ENCODE measurements at regions not wholly inside any gene's neighbourhood (a gene's known extent, or its start where the extent isn't known, plus 50 kb on each side); places are given as distances from the start of the nearest gene placed in this dataset.

DNA sequence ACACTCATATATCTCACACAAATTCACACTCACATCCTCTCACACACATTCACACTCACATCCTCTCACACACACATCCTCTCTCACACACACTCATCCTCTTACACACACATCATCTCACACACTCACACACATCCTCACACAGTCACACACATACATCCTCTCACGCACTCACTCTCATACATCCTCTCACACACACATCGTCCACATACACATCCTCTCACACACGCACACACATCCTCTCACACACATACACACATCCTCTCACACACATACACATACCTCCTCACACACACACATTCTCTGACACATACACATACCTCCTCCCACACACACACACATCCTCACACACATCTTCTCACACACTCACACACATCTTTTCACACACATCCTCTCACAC, 129.1 kb upstream of the SLC30A5 start:
- Histone ChIP-seq H3K4me1 (ENCODE audit: insufficient read depth, low read length) (no peaks in the 10 kb centered on the region), H3K9me3 (ENCODE audit: control insufficient read depth in 1 of 2, low read length in 2 of 2) (no peaks in the 10 kb centered on the region), H3K4me3 (ENCODE audit: low read length in 2 of 2) (no peak overlapping the region), H3K36me3 (ENCODE audit: insufficient read depth, low read length) (no peaks in the 10 kb centered on the region), H3K27me3 (ENCODE audit: insufficient read depth, low read length) (no peaks in the 10 kb centered on the region), H3K27ac (ENCODE audit: low read depth, low read length) (no peak overlapping the region)
- no peak overlapping the region for H3K4me3 Mint-ChIP-seq
- H3K27me3 Mint-ChIP-seq: peaks cover 0 to 8% of the 10 kb centered on the region in 2 donors
- ChIA-PET CTCF (ENCODE audit: partially characterized antibody) (no interaction called here), POLR2A (ENCODE audit: partially characterized antibody) (no interaction called here)
- H3K36me3 Mint-ChIP-seq: no peaks in the 10 kb centered on the region
- intact Hi-C loops (cut with micrococcal nuclease): no loop called here
- no peak for DNase-seq
- no peaks in the 10 kb centered on the region for H3K9me3 Mint-ChIP-seq
- peaks cover 0 to 4% (median 0%) of the 10 kb centered on the region in 4 donors for H3K4me1 Mint-ChIP-seq
- H3K27ac Mint-ChIP-seq: no peak overlapping the region

DNA sequence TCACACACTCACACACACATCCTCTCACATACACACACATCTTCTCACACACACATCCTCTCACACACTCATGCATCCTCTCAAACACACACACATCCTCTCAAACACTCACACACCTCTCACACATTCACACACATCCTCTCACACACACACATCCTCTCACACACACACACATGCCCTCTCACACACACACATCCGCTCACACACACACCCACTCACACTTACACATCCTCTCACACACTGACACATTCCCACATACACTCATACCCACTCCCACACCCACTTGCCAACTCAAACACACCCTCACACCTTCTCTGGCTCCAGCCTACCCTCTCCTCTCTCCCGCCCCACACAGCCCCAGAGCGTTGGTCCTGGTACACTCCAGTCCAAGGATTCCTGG, 127.9 kb upstream of the SLC30A5 start:
- no peaks in the 10 kb centered on the region for H3K4me1 ChIP-seq (ENCODE audit: insufficient read depth, low read length)
- POLR2A ChIA-PET (ENCODE audit: partially characterized antibody): no interaction called here
- DNase-seq: no peak
- H3K36me3 ChIP-seq (ENCODE audit: insufficient read depth, low read length): no peaks in the 10 kb centered on the region
- intact Hi-C loops (cut with micrococcal nuclease): no loop called here
- peaks cover 0 to 4% (median 0%) of the 10 kb centered on the region in 4 donors for H3K4me1 Mint-ChIP-seq
- H3K9me3 ChIP-seq (ENCODE audit: control insufficient read depth in 1 of 2, low read length in 2 of 2): no peaks in the 10 kb centered on the region
- no peaks in the 10 kb centered on the region for H3K27me3 ChIP-seq (ENCODE audit: insufficient read depth, low read length)
- H3K9me3 Mint-ChIP-seq: no peaks in the 10 kb centered on the region
- H3K4me3 Mint-ChIP-seq: no peak overlapping the region
- H3K27ac ChIP-seq (ENCODE audit: low read depth, low read length): no peak overlapping the region
- no peaks in the 10 kb centered on the region for H3K36me3 Mint-ChIP-seq
- CTCF ChIA-PET (ENCODE audit: partially characterized antibody): no interaction called here
- no peak overlapping the region for H3K4me3 ChIP-seq (ENCODE audit: low read length in 2 of 2)
- H3K27ac Mint-ChIP-seq: no peak overlapping the region
- peaks cover 6 to 15% of the 10 kb centered on the region in 2 donors for H3K27me3 Mint-ChIP-seq

DNA sequence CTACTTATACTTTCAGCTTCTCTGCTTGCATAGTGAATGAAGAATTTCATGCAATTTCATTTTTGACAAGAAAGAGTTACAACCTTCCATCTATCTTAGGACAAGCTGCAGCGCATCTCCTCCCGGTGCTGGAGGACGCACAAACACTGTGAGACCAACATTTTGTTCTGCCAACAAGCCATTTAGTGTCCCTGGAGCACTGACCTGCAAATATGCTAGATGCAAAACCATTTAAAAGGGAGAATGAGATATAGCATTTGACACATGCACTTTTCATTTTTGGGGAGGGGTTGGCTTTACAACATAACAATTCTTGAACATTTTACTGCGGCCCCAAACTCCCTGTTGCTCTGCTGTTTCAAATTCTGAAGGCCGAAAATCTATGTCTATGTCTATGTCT, 127.2 kb upstream of the SLC30A5 start:
- no peak overlapping the region for H3K27ac ChIP-seq (ENCODE audit: low read depth, low read length)
- Mint-ChIP-seq H3K4me1 (peaks cover 0 to 4% (median 0%) of the 10 kb centered on the region in 4 donors), H3K36me3 (no peaks in the 10 kb centered on the region), H3K27me3 (peaks cover 10 to 18% of the 10 kb centered on the region in 2 donors), H3K9me3 (peaks cover 0 to 3% (median 0%) of the 10 kb centered on the region in 8 donors), H3K27ac (no peak overlapping the region), H3K4me3 (no peak overlapping the region)
- POLR2A ChIA-PET (ENCODE audit: partially characterized antibody): no interaction called here
- DNase-seq: no peak
- no peaks in the 10 kb centered on the region for H3K9me3 ChIP-seq (ENCODE audit: control insufficient read depth in 1 of 2, low read length in 2 of 2)
- intact Hi-C loops (cut with micrococcal nuclease): no loop called here
- H3K27me3 ChIP-seq (ENCODE audit: insufficient read depth, low read length): no peaks in the 10 kb centered on the region
- H3K4me3 ChIP-seq (ENCODE audit: low read length in 2 of 2): no peak overlapping the region
- CTCF ChIA-PET (ENCODE audit: partially characterized antibody): no interaction called here
- no peaks in the 10 kb centered on the region for H3K36me3 ChIP-seq (ENCODE audit: insufficient read depth, low read length)
- H3K4me1 ChIP-seq (ENCODE audit: insufficient read depth, low read length): no peaks in the 10 kb centered on the region

GRCh38 chr5:68968429-68968828, 125.4 kb upstream of the SLC30A5 start:
- peaks cover 12 to 24% of the 10 kb centered on the region in 2 donors for H3K27me3 Mint-ChIP-seq

GRCh38 chr5:68970617-68971016, 123.2 kb upstream of the SLC30A5 start:
- H3K4me1 Mint-ChIP-seq: no peaks in the 10 kb centered on the region
- peaks cover 0 to 2% of the 10 kb centered on the region in 2 donors for H3K36me3 Mint-ChIP-seq
- no peak overlapping the region for H3K27ac Mint-ChIP-seq
- no peaks in the 10 kb centered on the region for H3K27me3 ChIP-seq (ENCODE audit: insufficient read depth, low read length)
- DNase-seq: no peak
- no peaks in the 10 kb centered on the region for H3K9me3 ChIP-seq (ENCODE audit: control insufficient read depth in 1 of 2, low read length in 2 of 2)
- CTCF ChIA-PET (ENCODE audit: partially characterized antibody): no interaction called here
- peaks cover 14 to 28% of the 10 kb centered on the region in 2 donors for H3K27me3 Mint-ChIP-seq
- H3K4me3 Mint-ChIP-seq: no peak overlapping the region
- intact Hi-C loops (cut with micrococcal nuclease): no loop called here
- no peaks in the 10 kb centered on the region for H3K4me1 ChIP-seq (ENCODE audit: insufficient read depth, low read length)
- no peaks in the 10 kb centered on the region for H3K36me3 ChIP-seq (ENCODE audit: insufficient read depth, low read length)
- POLR2A ChIA-PET (ENCODE audit: partially characterized antibody): no interaction called here
- H3K9me3 Mint-ChIP-seq: peaks cover 0 to 31% (median 12%) of the 10 kb centered on the region in 8 donors
- no peak overlapping the region for H3K4me3 ChIP-seq (ENCODE audit: low read length in 2 of 2)
- H3K27ac ChIP-seq (ENCODE audit: low read depth, low read length): no peak overlapping the region

More at GRCh38 chr5:68968429-68968828, 125.4 kb upstream of the SLC30A5 start:
- Mint-ChIP-seq H3K4me3 (no peak overlapping the region), H3K4me1 (no peaks in the 10 kb centered on the region), H3K9me3 (peaks cover 0 to 12% (median 3%) of the 10 kb centered on the region in 8 donors), H3K36me3 (peaks cover 0 to 2% of the 10 kb centered on the region in 2 donors), H3K27ac (no peak overlapping the region)
- H3K4me3 ChIP-seq (ENCODE audit: low read length in 2 of 2): no peak overlapping the region
- no peaks in the 10 kb centered on the region for H3K4me1 ChIP-seq (ENCODE audit: insufficient read depth, low read length)
- DNase-seq: no peak
- no peaks in the 10 kb centered on the region for H3K27me3 ChIP-seq (ENCODE audit: insufficient read depth, low read length)
- ChIA-PET POLR2A (ENCODE audit: partially characterized antibody) (no interaction called here), CTCF (ENCODE audit: partially characterized antibody) (no interaction called here)
- no peak overlapping the region for H3K27ac ChIP-seq (ENCODE audit: low read depth, low read length)
- intact Hi-C loops (cut with micrococcal nuclease): no loop called here
- H3K36me3 ChIP-seq (ENCODE audit: insufficient read depth, low read length): no peaks in the 10 kb centered on the region
- H3K9me3 ChIP-seq (ENCODE audit: control insufficient read depth in 1 of 2, low read length in 2 of 2): no peaks in the 10 kb centered on the region

DNA sequence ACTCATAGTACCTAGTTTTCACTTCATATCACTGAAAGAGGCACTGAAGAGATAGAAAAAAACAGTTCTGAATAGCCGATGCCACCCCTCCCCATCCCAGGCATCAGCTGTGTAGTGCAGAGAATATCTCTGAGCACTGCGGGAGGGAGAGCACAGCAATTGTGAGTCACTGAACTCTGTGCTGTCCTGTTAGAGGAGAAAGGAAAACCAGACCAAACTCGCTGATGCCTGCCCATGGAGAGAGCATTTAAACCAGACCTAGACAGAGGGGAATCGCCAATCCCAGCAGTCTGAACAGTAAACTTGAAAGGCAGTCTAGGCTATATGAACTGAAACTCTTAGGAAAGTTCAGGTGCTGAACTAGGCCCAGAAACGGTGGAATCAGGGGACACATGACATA, 120.1 kb upstream of the SLC30A5 start:
- Mint-ChIP-seq H3K4me3 (no peak overlapping the region), H3K9me3 (peaks cover under 1 to 48% (median 29%) of the 10 kb centered on the region in 8 donors), H3K4me1 (no peaks in the 10 kb centered on the region), H3K27ac (no peak overlapping the region), H3K36me3 (peaks cover 3 to 8% of the 10 kb centered on the region in 2 donors), H3K27me3 (peaks cover 17 to 27% of the 10 kb centered on the region in 2 donors)
- ChIA-PET POLR2A (ENCODE audit: partially characterized antibody) (no interaction called here), CTCF (ENCODE audit: partially characterized antibody) (interaction anchor here (0.7 kb wide), 1 partner anchor 560 kb away, joined by 4 read pairs; no protein-coding TSS in a partner anchor)
- Histone ChIP-seq H3K27me3 (ENCODE audit: insufficient read depth, low read length) (no peaks in the 10 kb centered on the region), H3K4me1 (ENCODE audit: insufficient read depth, low read length) (no peaks in the 10 kb centered on the region), H3K9me3 (ENCODE audit: control insufficient read depth in 1 of 2, low read length in 2 of 2) (no peaks in the 10 kb centered on the region), H3K36me3 (ENCODE audit: insufficient read depth, low read length) (no peaks in the 10 kb centered on the region), H3K4me3 (ENCODE audit: low read length in 2 of 2) (no peak overlapping the region), H3K27ac (ENCODE audit: low read depth, low read length) (no peak overlapping the region)
- intact Hi-C loops (cut with micrococcal nuclease): no loop called here
- DNase-seq: no peak

- POLR2A ChIA-PET (ENCODE audit: partially characterized antibody): no interaction called here
- H3K4me1 ChIP-seq (ENCODE audit: insufficient read depth, low read length): no peaks in the 10 kb centered on the region
- no peaks in the 10 kb centered on the region for H3K27me3 ChIP-seq (ENCODE audit: insufficient read depth, low read length)
- no peak overlapping the region for H3K4me3 ChIP-seq (ENCODE audit: low read length in 2 of 2)
- no peaks in the 10 kb centered on the region for H3K36me3 ChIP-seq (ENCODE audit: insufficient read depth, low read length)
- no peak overlapping the region for H3K27ac Mint-ChIP-seq
- peaks cover 0 to 11% (median 6%) of the 10 kb centered on the region in 8 donors for H3K9me3 Mint-ChIP-seq
- H3K4me1 Mint-ChIP-seq: no peaks in the 10 kb centered on the region
- H3K27me3 Mint-ChIP-seq: peaks cover 1 to 8% of the 10 kb centered on the region in 2 donors
- peaks cover 0 to 2% of the 10 kb centered on the region in 2 donors for H3K36me3 Mint-ChIP-seq
- no peak for DNase-seq
- no peaks in the 10 kb centered on the region for H3K9me3 ChIP-seq (ENCODE audit: control insufficient read depth in 1 of 2, low read length in 2 of 2)
- intact Hi-C loops (cut with micrococcal nuclease): no loop called here
- H3K4me3 Mint-ChIP-seq: no peak overlapping the region
- H3K27ac ChIP-seq (ENCODE audit: low read depth, low read length): no peak overlapping the region
- CTCF ChIA-PET (ENCODE audit: partially characterized antibody): no interaction called here
Observed at GRCh38 chr5:68983043-68983442, 110.8 kb upstream of the SLC30A5 start.

DNA sequence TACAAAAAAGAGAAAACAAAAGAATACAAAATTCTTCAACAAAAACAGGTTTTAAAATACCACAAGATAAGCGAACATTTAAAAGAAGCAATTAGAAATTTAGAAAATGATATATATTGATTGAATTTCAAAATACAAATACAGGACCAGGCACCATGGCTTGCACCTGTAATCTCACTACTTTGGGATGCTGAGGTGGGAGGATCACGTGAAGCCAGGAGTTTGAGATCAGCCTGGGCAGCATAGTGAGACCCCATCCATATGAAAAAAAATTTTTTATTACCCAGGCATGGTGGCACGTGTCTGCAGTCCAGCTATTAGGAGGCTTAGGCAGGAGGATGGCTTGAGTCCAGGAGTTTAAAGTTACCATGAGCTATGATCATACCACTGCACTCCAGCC, 109.9 kb upstream of the SLC30A5 start:
- no peaks in the 10 kb centered on the region for H3K36me3 Mint-ChIP-seq
- ChIA-PET CTCF (ENCODE audit: partially characterized antibody) (no interaction called here), POLR2A (ENCODE audit: partially characterized antibody) (interaction anchor here (0.7 kb wide), 1 partner anchor 688 kb away, joined by 3 read pairs; no protein-coding TSS in a partner anchor)

More for the DNA sequence above, 109.9 kb upstream of the SLC30A5 start:
- intact Hi-C loops (cut with micrococcal nuclease): no loop called here
- H3K27me3 ChIP-seq (ENCODE audit: insufficient read depth, low read length): no peaks in the 10 kb centered on the region
- no peak overlapping the region for H3K4me3 Mint-ChIP-seq
- peaks cover 0 to 11% (median 3%) of the 10 kb centered on the region in 8 donors for H3K9me3 Mint-ChIP-seq
- DNase-seq: no peak
- H3K4me1 ChIP-seq (ENCODE audit: insufficient read depth, low read length): no peaks in the 10 kb centered on the region
- H3K27me3 Mint-ChIP-seq: peaks cover 1 to 2% of the 10 kb centered on the region in 2 donors
- no peak overlapping the region for H3K27ac ChIP-seq (ENCODE audit: low read depth, low read length)
- no peak overlapping the region for H3K4me3 ChIP-seq (ENCODE audit: low read length in 2 of 2)
- H3K9me3 ChIP-seq (ENCODE audit: control insufficient read depth in 1 of 2, low read length in 2 of 2): no peaks in the 10 kb centered on the region
- H3K4me1 Mint-ChIP-seq: no peaks in the 10 kb centered on the region
- no peak overlapping the region for H3K27ac Mint-ChIP-seq
- no peaks in the 10 kb centered on the region for H3K36me3 ChIP-seq (ENCODE audit: insufficient read depth, low read length)

Measured in CD4-positive, alpha-beta memory T cell (primary cell).